GM18508 (cell line): ENCODE measurements at regions not wholly inside any gene's neighbourhood (a gene's known extent, or its start where the extent isn't known, plus 50 kb on each side); places are given as distances from the start of the nearest gene placed in this dataset.
"Not testable (repeated sequence)": the region's sequence is repeated elsewhere in the genome, so short reads cannot be mapped to it uniquely, and the experiment has no call there.

Experiments
- ATAC-seq: cut with Tn5 transposase; IDR thresholded peaks from one replicate; pipeline ENCODE4 v1.9.1; 2021; ENCODE audit warnings: moderate number of reproducible peaks; ENCODE audit not compliant: insufficient read depth, unreplicated experiment

DNA sequence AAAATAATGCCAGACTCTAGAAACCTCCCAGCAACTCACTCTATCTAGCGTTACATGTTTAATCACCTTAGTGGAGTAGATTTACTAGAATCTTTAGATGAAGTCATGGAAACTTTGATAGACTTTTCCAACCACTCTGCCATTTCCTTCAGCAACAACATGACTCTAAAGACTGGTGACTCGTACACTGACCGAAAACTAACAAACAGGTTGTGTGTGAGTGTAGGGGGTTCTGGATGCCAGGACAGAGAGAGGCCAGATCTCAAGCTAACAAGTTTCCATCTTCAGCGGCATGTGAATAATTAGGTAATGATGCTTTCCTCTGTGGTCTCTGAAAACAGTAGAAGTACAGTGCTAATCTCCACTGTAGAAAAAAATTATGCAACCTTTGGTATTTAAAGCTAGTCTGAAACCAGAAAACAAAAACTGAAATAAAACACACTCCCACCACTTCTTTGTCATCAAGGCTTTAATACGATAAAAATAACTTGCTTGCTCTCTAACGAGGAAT, 286.4 kb downstream of the PRDM5 start:
- ATAC-seq, result no peak

DNA sequence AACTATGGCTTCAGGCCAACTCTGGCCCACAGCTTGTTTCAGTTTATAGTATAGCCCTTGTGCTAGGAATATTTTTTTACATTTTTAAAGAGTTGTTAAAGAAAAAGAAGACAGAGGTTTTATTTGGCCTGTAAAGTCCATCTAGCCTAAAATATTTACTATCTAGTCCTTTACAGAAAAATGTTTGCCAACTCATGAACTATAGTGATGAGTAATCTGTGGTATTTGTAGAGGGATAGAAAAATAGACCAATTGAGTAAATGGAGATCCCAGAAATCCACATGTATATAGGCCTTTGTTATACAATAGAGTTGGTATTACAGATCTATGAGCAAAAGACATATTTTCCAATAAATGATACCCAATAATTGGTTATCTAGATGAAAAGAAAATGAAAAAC, 288.7 kb downstream of the PRDM5 start:
- no peak for ATAC-seq

DNA sequence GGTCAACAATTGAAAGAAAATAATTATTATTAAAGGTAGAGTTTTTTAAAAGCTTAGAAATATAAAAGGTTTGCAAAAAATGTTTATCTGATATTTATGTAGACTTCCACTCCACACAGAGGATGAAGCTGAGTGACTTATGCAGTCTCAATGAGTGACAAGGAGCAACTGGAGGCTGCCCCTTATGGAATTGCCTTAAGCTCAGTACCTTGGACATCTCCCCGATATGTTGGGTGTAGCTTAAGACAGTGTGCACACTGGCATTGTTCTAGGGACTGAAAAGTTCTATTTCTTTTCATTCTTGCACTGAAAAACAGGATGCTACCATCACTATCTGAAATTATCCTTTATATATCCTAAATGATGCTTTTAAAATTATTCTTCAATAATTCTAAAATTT, 292.1 kb downstream of the PRDM5 start:
- ATAC-seq, result no peak

DNA sequence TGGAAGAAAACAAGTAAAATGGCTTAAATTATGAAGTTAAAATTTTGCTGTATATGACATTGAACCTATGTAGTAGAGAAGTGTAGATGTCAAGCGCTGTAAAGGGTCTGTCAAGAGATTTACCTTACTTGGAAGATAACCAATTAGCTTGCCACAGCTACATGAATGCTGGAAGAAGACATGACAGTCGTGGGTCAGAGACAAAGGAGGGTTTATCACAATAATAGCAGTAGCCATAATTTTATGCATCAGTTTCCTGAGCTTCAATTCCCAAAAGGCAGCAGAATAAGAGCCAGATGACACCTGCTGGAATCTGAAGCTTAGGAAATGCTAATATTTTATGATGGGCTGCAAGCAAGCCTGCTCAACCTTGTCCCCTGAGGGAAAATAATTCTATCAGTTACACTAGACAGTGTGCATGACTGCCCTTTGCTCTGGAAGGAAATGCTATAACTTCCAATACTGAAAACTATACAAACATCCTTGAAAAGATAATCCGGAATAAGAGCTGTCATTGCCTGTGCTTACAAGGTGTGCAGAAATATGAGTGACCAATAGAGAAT, 292.9 kb downstream of the PRDM5 start:
- ATAC-seq, result no peak

DNA sequence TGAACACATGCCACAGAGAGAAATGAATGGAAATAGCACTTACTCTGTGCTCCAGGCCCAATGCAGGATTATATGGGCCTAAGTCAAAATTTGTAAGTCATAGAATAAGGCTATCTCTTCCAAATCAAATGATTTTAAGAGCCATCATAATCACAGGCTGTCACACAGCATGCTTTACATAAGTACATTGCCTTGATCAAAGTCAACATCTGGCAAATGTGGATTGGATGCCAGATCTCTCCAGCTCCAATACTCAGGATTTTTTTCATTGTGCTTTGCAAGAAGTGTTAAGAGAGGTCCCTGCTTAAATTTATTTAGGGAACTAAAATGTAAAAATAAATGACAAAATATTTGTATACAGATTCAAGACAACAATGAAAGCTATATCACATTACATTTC, 299.9 kb downstream of the PRDM5 start:
- no peak for ATAC-seq

DNA sequence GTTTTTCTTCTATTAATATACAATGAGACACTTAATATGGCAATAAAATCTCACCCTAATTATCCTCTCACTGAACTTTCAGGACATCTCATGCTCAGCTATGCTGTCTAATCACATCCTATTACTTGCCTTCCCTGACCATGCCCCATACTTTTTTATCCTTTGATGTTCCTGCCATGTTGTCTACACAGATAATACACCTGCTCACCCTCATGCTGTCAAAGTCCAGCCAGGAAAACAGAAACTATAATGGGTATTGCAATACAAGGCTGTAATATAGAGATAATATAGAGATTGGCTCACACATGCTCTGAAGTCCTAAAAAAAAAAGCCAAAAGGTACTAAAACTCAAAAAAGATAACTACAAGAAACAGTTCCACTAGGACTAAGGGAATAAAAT, 305.4 kb downstream of the PRDM5 start:
- ATAC-seq, result no peak

DNA sequence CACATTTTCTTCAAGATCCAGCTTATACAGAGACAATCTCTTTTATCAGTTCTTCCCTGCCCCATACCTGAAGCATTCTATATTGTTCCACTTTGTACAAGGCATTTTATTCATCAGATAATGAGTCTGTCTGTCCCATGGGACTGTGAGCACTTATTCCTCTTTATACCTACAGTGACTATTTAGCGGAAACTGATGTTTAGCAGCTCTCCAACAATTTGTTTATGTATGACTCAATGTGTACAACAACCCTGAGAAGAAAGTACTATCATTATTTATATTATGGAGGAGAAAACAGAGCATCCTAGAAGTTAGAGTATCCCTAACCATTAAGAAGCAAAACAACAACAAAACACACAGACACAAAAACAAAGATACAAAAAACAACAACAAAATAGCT, 306.5 kb downstream of the PRDM5 start:
- no peak for ATAC-seq

DNA sequence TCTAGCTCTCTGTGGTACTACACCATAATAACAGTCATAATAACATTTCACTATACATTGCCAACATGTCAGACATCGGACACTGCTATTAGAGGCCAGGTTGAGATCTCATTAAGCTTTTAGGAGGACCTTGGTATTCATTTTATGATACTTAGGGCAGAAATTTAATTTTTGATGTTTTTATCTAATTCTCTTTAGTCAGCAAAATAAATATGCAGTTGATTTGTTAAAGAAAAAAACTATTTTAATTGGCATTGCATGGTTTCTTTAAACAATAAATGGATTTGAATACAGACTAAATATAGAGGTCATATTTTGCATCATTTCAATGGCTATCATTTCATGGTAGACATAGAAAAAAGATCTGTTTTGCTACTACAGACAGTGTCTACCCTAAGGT, 308.7 kb downstream of the PRDM5 start:
- no peak for ATAC-seq

DNA sequence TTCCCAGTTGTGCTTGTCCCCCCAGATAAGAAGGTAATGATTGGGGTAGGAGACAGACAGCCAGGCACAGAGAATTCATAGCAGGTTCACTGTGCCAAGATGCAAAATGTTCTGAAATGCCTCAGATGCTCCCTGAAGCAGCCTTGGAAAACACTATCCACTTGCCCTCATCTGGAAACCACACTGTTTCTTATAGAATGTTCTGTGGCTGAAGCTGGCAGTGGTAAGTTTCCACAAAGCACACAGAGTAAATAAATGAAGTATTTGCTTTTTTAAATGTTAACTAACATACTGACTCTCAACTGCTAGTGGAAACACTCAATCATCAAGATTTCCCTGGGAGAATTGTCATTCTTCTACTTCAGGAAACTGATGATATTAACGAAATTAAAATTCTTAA, 311.4 kb downstream of the PRDM5 start:
- ATAC-seq, result no peak

DNA sequence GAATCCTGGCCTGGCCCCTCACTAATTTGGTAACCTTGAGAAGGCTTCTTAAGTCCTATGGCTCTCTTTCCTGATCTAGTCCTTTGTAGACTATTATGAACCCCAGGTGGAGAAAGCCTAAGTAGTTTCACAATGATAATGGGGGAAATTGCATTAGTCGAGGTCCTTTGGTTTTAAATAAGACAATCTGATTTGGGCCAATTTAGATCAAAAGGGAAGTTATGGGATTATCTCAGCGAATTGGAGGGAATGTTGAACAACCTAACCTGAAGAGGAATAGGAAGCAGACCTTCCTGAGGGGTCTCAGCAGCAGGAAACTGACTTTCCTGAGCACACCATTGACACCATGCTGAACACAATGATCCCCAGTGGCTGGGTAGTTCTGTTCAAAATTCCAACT, 331.5 kb downstream of the PRDM5 start:
- no peak for ATAC-seq

DNA sequence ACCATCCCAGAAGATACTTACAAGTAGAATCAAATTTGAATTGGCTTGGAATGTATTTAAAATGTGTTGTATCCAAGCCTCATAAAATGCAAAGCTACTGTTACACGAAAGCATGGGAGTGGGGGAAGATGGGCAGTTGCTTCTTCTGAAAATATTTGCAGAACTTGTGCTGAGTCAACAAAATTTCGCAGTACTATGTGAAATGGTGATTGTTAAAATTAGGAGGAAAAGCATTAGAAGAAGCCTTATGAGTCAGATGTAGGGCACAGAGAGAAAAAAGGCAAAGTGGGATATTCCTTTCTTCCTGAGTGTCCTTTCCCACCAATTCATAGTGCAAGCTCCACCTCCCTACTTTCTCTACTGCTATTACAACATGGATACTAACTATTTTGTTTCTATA, 332.7 kb downstream of the PRDM5 start:
- no peak for ATAC-seq

DNA sequence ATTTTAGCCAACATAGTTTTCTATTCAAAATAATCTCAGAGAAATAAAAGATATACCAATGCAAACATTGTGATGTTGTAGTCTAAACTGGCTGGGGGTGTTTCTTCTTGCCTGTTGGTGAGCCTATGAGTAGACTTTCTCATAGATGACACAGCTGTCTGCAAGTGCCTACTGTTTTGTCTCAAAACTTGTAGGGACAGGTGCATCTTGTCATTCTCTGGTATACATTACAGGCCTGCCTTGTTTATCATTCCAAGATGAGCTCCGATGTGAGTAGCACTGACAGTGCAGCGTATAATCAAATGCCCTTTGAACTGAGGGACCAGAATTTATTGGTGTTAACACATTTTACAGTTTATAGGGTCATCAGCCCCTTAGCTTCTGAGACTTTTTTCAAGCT, 353.8 kb downstream of the PRDM5 start:
- ATAC-seq, result no peak

DNA sequence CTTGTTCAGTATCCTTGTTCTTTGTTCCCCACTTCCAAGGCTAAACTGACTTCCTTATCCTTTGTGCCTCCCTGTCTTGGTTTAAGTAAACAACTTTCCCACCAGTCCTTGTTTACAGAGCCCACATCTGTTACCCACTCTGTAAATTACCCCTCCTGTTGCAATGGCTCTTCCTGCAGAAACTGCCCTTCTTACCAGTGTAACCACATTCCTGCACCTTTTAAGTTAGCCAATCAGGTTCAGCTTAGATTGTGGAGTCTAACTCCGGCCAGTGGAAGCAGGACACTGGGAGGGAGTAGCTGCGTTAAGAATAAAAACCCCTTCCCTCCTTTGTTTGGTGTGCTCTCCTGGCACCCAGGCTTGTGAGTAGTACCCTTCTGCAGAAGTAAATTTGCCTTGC, 360.9 kb downstream of the PRDM5 start:
- ATAC-seq, result no peak

DNA sequence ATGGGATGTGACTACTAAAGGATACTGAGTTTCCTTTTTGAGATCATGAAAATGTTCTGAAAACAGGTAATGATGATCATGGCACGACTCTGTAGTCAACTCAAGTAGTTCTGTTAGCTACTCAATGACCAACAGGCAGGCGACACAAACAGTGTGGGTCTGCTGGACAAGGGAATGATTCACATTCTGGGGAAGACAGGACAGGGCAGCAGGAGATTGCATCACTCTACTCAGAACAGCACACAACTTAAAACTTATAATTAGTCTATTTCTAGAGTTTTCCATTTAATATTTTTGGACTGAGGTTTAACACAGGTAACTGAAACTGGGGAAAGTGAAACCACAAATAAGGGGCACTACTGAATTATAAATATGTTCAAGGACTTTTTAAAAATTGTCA, 365.2 kb downstream of the PRDM5 start:
- no peak for ATAC-seq

DNA sequence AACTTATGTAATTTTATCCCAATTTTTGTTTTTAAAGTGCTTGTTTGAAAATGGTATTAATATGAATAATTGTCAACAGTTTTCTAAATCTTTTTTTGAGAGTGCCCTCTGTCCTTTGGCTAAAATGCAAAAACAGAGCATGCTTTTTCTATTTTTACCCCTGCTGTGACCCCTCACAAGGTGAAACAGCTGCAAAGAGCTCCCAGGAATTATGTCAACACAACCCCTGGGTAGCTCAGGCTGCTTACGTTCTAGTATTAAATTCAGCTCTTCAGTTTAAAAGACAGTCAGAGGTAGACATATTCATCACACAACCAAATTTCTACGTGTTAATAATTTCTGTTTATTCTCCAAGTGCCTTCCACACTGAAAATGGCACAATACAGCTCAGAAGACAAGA, 367.5 kb downstream of the PRDM5 start:
- ATAC-seq, result no peak

DNA sequence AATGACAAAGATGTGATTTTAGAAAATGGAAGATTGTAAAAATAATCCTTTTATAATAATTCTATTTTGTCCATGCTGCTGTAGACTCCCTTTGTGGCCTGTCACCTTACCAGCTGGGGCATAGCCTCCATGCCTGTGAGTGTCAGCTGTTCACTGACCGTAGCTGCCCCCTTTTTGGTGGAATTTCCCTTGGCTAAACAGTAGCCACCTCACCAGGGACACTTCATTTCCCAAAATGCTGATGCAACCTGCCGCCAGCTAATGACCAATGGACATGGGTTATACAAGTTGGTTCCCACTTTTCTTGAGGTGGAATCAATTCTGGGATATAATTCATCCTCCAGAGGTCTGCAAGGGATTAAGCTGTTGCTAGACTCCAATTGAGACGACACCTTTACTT, 368.4 kb downstream of the PRDM5 start:
- no peak for ATAC-seq

DNA sequence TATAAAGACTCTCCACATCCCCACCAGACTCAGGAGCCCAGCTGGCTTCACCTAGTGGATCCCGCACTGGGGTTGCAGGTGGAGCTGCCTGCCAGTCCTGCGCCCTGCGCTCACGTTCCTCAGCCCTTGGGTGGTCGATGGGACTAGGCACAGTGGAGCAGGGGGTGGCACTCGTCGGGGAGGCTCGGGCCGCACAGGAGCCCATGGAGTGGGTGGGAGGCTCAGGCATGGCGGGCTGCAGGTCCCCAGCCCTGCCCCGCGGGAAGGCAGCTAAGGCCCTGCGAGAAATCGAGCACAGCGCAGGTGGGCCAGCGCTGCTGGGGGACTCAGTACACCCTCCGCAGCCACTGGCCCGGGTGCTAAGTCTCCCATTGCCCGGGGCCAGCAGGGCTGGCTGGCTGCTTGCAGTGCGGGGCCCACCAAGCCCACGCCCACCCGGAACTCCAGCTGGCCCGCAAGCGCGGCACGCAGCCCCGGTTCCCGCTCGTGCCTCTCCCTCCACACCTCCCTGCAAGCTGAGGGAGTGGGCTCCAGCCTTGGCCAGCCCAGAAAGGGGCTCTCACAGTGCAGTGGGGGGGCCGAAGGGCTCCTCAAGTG, 371.8 kb downstream of the PRDM5 start:
- not testable (repeated sequence) for ATAC-seq

DNA sequence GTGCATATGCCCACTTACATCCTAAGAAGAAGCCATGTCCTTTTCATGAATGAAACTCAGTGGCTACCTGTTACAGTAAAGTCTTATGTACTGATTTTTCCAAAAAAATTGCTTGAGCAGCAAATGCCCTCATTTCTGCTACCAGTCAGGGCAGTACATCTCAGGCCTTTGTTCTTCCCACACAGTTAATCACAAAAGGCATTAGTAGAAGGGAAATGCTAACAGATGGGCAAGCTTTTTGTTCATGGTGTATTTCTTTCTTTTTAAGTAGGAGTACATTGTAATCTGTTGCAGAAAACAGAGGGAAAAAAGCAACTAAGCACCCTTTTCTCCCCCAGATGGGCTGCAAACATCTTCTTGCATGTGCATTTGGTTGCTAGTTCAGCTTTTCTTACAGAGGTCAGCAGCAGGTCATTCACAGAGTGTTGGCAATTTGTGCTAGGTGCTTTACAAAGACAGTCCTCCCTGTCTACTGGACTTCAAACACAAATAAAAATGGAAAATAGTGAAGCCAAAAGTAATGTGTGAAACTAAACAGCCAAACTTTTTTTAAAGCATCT, 373.4 kb downstream of the PRDM5 start:
- no peak for ATAC-seq

DNA sequence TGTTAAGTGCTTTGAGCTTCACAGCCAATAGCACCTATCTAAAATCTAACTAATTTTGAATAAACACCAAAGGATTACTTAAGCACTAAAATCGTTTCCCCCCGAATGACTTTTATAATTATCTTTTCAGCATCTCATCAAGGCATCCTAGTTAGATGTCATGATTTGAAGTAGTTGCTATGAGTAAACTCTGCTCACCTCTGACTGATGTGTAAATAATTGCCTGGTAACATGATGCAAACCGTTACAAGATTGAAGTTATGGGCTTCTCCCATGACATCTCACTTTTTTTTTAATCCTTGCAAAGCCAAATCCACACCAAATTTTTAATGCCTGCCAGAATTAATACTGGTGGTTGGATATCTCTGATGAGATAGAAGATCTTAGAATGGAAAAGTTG, 377.1 kb downstream of the PRDM5 start:
- ATAC-seq, result no peak

DNA sequence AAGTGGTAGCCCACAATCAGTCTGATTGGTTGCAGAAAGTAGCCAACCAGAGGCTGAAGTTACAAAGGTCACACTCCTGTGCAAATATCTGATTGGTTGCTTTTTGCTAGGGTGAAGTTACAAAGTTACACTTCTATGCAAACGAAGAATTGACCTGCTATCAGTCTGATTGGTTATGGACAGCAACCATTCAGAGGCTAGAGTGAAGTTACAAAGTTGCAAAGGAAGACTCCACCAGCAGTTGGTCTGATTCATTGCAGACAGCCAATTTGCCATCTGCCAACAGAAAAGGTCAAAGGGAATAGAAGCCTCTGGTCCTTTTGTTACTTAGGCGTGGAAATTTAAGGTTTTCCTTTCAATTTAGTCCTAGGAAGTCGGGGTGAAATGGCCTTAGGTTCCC, 377.7 kb downstream of the PRDM5 start:
- no peak for ATAC-seq

DNA sequence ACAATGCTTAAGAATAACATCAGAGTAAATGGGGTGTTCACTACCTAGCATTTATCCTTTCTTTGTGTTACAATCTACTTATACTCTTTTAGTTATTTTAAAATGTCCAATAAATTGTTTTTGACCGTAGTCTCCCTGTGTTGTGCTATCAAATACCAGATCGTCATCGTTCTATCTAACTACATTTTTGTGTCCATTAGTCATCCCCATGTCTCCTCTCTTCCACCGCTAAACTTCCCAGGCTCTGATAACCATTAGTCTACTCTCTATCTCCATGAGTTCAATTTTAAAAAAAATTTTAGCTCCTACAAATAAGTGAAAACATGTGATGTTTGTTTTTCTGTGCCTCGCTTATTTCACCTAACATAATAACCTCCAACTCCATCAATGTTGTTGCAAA, 381.9 kb downstream of the PRDM5 start:
- ATAC-seq, result no peak

DNA sequence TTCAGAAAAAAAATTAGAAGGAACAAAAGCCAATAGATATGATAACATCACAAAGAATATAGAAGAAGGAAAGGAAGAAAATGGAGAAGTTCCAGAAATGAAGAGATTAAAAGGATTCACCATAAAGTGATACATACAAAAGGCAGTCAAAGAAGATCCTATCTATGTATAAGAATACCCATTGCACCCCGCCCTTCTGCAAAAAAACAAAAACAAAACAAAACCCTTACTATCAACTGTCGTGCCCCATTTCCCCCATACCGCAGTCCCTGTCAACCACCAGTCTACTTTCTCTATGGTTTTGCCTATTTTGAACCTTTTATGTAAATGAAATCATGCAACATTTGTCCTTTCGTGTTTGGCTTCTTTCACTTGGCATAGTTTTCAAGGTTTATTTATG, 385.6 kb downstream of the PRDM5 start:
- no peak for ATAC-seq
